Uterus (tissue), 2 donors: ENCODE measurements at regions not wholly inside any gene's neighbourhood (a gene's known extent, or its start where the extent isn't known, plus 50 kb on each side); places are given as distances from the start of the nearest gene placed in this dataset.

Experiments used
- POLR2A ChIP-seq, 2 donors: fragments of 450-650 bp; IDR thresholded peaks; one replicate each; pipeline ENCODE4 v1.6.1; 2016; ENCODE audit warnings: antibody characterized with exemption in 2 of 2, mild to moderate bottlenecking in 1 of 2, moderate library complexity in 1 of 2
- TF ChIP-seq, protein P1 (sequence below), 4 experiments: fragments of 200-600 bp in 2 of 4; fragments of 450-650 bp in 2 of 4; sonication (generic) in 2 of 4; IDR thresholded peaks; one replicate each; pipeline ENCODE4 v1.5.1; 2016 to 2019; ENCODE audit warnings: antibody characterized with exemption in 4 of 4, mild to moderate bottlenecking in 2 of 4, moderate library complexity in 1 of 4

DNA sequence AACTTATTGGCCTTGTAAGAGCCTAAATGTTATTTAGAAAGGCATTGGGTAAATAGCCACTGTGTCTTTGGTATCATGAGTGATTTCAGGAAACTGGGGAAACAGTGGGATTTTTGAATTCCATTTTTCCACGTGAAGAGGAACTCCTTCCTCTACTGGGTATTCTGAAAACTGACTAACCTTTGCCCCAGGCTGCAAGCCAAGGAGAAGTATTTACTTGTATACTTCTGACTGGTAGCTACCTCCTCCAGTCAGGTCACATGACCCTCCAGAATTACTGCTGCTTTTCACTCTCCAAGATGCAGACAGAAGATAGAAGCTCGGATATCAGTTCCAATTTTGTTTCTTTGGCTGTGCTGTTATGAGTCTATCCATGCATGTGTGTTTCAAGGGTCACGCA lies 50.9 kb upstream of the MAP3K13 start:
- no peak for TF ChIP-seq POLR2A (IDR thresholded peaks at IDR 0.05)
- TF ChIP-seq, protein P1, sequence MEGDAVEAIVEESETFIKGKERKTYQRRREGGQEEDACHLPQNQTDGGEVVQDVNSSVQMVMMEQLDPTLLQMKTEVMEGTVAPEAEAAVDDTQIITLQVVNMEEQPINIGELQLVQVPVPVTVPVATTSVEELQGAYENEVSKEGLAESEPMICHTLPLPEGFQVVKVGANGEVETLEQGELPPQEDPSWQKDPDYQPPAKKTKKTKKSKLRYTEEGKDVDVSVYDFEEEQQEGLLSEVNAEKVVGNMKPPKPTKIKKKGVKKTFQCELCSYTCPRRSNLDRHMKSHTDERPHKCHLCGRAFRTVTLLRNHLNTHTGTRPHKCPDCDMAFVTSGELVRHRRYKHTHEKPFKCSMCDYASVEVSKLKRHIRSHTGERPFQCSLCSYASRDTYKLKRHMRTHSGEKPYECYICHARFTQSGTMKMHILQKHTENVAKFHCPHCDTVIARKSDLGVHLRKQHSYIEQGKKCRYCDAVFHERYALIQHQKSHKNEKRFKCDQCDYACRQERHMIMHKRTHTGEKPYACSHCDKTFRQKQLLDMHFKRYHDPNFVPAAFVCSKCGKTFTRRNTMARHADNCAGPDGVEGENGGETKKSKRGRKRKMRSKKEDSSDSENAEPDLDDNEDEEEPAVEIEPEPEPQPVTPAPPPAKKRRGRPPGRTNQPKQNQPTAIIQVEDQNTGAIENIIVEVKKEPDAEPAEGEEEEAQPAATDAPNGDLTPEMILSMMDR (IDR thresholded peaks at IDR 0.05): no peak
